ENCODE measurements at regions not wholly inside any gene's neighbourhood (a gene's known extent, or its start where the extent isn't known, plus 50 kb on each side); places are given as distances from the start of the nearest gene placed in this dataset.
"Not testable (repeated sequence)": the region's sequence is repeated elsewhere in the genome, so short reads cannot be mapped to it uniquely, and the experiment has no call there.

GRCh38 chr1:68725001-68725752, 228.3 kb upstream of the DEPDC1 start:
- no peaks in the 10 kb centered on the region for H3K9me3 ChIP-seq
- no peaks in the 10 kb centered on the region for H3K36me3 ChIP-seq
- no peak overlapping the region for H3K27ac ChIP-seq
- TF ChIP-seq CTCF (IDR thresholded peaks at IDR 0.05) (no peak), POLR2A (IDR thresholded peaks at IDR 0.05) (no peak)
- no peaks in the 10 kb centered on the region for H3K4me1 ChIP-seq
- no peak overlapping the region for H3K4me3 ChIP-seq
- H3K27me3 ChIP-seq: no peaks in the 10 kb centered on the region
- DNase-seq: no peak

GRCh38 chr1:68739486-68739885, 242.6 kb upstream of the DEPDC1 start:
- not testable (repeated sequence) for H3K4me1 ChIP-seq, H3K27ac ChIP-seq, H3K4me3 ChIP-seq, H3K27me3 ChIP-seq, H3K9me3 ChIP-seq, H3K36me3 ChIP-seq, DNase-seq

- DNase-seq: no peak
- H3K4me3 ChIP-seq: no peak overlapping the region
- peaks cover 0 to 3% (median 0%) of the 10 kb centered on the region in 4 donors for H3K9me3 ChIP-seq
- TF ChIP-seq CTCF (IDR thresholded peaks at IDR 0.05) (no peak), POLR2A (IDR thresholded peaks at IDR 0.05) (no peak)
- peak overlapping the region in 1 of 4 donors; percentile 22 for H3K27ac ChIP-seq
- H3K4me1 ChIP-seq: no peaks in the 10 kb centered on the region
- H3K27me3 ChIP-seq: no peaks in the 10 kb centered on the region
- no peaks in the 10 kb centered on the region for H3K36me3 ChIP-seq
Observed at GRCh38 chr1:68745011-68745410, 248.1 kb upstream of the DEPDC1 start.

GRCh38 chr1:68745451-68745850, 248.6 kb upstream of the DEPDC1 start:
- Histone ChIP-seq H3K36me3 (no peaks in the 10 kb centered on the region), H3K9me3 (peaks cover 0 to 3% (median 0%) of the 10 kb centered on the region in 4 donors), H3K27me3 (no peaks in the 10 kb centered on the region), H3K4me1 (no peaks in the 10 kb centered on the region), H3K27ac (peak overlapping the region in 1 of 4 donors; percentile 22), H3K4me3 (no peak overlapping the region)
- DNase-seq: no peak
- TF ChIP-seq CTCF (IDR thresholded peaks at IDR 0.05) (no peak), POLR2A (IDR thresholded peaks at IDR 0.05) (no peak)

GRCh38 chr1:68746378-68746777, 249.5 kb upstream of the DEPDC1 start:
- Histone ChIP-seq H3K27ac (no peak overlapping the region), H3K4me3 (no peak overlapping the region), H3K27me3 (no peaks in the 10 kb centered on the region), H3K36me3 (no peaks in the 10 kb centered on the region), H3K9me3 (peaks cover 0 to 3% (median 0%) of the 10 kb centered on the region in 4 donors), H3K4me1 (no peaks in the 10 kb centered on the region)
- no peak for TF ChIP-seq CTCF (IDR thresholded peaks at IDR 0.05)
- TF ChIP-seq POLR2A (IDR thresholded peaks at IDR 0.05): no peak
- DNase-seq: no peak

GRCh38 chr1:68751723-68752122, 254.8 kb upstream of the DEPDC1 start:
- Histone ChIP-seq H3K36me3 (no peaks in the 10 kb centered on the region), H3K27ac (no peak overlapping the region), H3K4me3 (no peak overlapping the region), H3K27me3 (no peaks in the 10 kb centered on the region), H3K9me3 (no peaks in the 10 kb centered on the region), H3K4me1 (no peaks in the 10 kb centered on the region)
- DNase-seq: no peak
- TF ChIP-seq POLR2A (IDR thresholded peaks at IDR 0.05) (no peak), CTCF (IDR thresholded peaks at IDR 0.05) (no peak)
